HG02588 (cell line): ENCODE measurements at regions not wholly inside any gene's neighbourhood (a gene's known extent, or its start where the extent isn't known, plus 50 kb on each side); places are given as distances from the start of the nearest gene placed in this dataset.

Source experiments
- ATAC-seq: cut with Tn5 transposase; IDR thresholded peaks from one replicate; pipeline ENCODE4 v1.9.1; 2021; ENCODE audit warnings: mild to moderate bottlenecking, moderate library complexity; ENCODE audit not compliant: unreplicated experiment

GRCh38 chr1:168991667-168992475 lies 114.6 kb upstream of the ATP1B1 start:
- peak; percentile 50 for ATAC-seq

- no peak for ATAC-seq
These were observed 105.1 kb upstream of the ATP1B1 start for GRCh38 chr1:169001353-169001752.

GRCh38 chr1:169003864-169004516 lies 102.5 kb upstream of the ATP1B1 start:
- no peak for ATAC-seq

- ATAC-seq, result no peak
These were observed 100.7 kb upstream of the ATP1B1 start for GRCh38 chr1:169005776-169006175.

DNA sequence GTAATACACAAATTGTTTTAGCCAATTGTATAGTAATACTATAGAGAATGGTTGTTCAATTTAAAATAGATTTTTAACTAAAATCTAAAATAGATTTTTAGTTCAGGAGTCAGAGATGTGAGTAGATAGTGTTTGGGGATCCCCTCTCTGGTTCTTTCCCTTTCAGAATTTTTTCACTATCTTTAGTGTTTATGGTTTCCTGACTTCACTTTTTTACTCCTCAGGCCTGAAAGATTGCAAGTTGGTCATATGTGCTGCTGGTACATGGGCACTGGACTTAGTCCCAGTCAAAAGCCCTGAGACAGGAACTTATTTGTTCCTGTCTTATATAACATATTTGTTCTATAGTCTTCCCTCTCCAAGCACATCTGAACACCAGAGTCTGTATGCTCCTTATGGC lies 96.8 kb upstream of the ATP1B1 start:
- peak; percentile 38 for ATAC-seq

DNA sequence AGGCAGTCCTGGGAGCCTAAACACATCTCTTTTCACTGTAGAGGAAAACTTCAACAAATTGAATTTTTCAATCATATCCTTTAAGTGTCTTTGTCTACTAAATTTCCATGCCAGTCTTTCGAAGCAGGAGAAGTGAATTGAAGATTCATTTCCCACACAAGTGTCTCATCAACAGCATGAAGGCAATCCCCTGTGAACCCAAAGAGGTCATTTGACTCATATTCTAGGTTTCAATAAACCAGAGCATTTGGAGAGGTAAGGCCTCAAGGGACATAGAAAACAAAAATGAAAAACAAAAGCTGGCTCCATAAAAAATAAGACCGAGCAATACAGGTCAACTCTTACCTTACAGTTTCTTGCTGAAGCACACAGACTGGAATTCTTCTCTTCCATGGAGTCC lies 94.1 kb upstream of the ATP1B1 start:
- peak; percentile 72 for ATAC-seq

DNA sequence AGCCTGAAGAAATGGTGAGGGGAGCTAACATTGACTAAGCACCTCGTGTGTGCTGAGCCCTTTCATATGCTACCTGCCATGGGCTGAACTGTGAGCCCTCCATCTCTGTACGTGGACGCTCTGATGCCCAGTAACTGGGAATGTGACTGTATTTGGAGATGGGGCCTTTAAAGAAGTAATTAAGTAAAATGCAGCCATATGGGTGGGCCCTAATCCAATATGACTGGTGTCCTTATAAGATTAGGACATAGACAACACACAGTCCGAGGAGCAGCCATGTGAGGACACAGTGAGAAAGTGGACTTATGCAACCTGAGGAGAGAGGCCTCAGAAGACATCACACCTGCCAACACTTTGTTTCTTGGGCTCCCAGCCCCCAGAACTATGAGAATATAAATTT lies 92.7 kb upstream of the ATP1B1 start:
- no peak for ATAC-seq

DNA sequence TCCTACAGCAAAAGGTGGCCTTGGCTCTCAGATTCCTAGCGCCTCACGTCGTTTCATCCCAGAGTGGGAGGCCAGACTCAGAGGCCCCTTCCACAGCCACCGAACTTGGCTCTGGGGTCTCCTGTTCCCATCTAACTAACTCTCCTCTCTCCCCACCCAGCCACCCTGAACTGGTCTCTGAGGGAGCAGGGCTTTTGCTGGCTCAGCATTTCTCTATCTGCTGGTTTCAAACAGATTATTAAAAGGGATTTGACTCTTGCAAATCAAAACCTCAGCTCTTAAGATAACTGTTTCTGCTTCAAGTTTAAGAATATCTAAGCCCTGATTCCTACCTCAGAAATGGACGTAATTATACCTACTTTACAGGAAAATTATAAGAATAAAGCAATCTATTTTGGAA lies 91.0 kb upstream of the ATP1B1 start:
- no peak for ATAC-seq

DNA sequence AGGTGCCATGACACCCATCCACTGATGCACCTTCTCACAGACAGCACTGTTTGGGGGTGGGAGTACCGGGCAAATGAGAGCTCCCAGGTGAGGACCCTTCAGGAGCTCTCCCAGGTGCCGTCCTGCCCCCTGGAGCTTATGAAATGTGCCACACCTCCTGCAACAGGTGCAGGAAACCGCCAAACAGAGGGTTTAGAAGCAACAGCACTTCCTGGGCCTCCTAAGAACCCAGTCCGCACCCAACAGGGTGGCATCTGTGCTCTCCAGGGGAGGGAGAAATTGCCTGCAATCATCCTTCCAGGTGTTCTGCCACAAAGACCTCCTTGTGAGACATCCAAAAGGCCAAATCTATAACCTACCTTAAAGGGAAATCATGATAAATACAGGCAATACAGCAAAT lies 87.7 kb upstream of the ATP1B1 start:
- no peak for ATAC-seq

DNA sequence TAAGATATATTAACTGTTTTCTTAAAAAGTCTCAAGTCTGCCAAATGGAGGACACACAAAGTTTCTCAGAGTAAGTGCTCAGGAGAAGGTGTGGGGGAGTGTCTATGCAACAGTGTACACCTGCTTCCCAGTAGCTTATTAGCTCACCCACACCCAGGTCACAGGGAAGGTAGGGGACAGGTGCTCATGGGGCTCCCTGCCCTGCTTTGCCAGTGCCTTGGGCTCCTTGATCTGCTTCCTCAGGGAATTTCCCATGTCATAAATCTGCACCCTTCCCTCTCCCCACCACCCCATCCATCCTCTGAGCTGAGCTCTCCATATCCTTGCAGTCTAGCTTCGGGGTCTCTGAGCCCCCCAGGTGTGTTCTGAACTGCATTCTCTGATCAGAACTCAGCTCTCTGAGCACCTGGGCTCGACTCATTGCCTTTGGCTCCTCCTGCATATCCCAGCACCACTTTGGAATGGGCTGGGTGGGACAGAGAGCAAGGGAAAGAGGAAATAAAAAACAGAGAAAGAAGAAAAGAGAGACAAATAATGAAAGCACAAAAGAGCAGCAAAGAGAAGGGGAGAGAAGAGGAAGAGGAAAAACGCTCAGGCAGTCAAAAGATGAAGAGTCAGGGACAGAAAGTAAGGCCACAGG lies 87.0 kb upstream of the ATP1B1 start:
- no peak for ATAC-seq

DNA sequence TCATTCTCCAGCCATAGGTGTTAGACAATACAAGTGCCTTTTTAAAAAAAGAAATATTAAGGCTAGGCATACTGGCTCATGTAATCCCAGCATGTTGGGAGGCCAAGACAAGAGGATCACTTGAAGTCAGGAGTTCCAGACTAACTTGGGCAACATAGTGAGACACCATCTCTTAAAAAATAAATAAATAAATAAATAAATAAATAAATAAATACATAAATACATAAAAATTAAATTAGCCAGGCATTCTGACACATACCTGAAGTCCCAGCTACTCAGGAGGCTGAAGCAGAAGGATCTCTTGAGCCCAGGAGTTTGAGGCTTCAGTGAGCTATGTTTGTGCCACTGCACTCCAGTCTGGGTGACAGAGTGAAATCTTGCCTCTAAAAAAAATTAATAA lies 85.8 kb upstream of the ATP1B1 start:
- no peak for ATAC-seq

GRCh38 chr1:169022648-169023047 lies 83.8 kb upstream of the ATP1B1 start:
- no peak for ATAC-seq

- no peak for ATAC-seq
These were observed 82.2 kb upstream of the ATP1B1 start for GRCh38 chr1:169024255-169024654.

DNA sequence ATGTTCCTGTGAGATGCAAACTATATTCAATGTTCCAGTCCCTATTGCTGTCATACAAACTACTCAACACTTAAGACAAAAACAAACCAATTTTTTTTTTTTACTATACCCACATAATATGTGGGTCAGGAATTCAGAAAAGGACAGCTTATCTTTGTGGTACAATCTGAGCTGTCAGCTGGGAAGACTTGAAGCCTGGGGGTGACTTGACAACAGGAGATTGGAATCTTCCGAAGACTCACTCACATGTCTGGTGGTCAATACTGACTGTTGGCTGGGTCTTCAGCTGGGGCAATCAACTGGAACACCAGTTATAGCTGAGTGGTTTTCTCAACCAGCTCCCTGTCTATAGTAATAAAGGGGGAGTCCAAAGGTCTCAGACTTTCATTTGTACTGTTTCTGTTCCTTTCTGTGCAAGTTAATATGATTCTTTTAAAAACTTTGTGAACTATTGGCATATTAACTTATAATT lies 81.7 kb upstream of the ATP1B1 start:
- ATAC-seq, result peak; percentile 93

DNA sequence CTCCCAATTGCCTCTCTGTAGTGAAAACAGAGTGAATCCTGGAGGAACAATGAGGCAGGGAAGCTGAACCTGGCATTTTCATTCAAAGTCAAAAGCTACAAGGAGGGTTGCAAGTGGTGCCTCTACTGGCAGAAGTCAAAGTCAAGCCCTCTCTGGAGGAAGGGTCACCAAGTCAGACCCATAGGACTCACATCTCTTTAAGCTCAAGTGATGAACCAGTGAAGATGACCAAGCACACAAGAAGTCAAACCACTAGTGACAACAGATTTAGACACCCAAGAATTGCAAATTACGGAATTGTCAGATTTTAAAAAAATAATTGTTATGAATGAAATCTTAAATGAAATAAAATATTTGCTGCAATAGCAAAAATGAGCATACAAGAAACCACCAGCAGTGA lies 81.1 kb upstream of the ATP1B1 start:
- no peak for ATAC-seq

DNA sequence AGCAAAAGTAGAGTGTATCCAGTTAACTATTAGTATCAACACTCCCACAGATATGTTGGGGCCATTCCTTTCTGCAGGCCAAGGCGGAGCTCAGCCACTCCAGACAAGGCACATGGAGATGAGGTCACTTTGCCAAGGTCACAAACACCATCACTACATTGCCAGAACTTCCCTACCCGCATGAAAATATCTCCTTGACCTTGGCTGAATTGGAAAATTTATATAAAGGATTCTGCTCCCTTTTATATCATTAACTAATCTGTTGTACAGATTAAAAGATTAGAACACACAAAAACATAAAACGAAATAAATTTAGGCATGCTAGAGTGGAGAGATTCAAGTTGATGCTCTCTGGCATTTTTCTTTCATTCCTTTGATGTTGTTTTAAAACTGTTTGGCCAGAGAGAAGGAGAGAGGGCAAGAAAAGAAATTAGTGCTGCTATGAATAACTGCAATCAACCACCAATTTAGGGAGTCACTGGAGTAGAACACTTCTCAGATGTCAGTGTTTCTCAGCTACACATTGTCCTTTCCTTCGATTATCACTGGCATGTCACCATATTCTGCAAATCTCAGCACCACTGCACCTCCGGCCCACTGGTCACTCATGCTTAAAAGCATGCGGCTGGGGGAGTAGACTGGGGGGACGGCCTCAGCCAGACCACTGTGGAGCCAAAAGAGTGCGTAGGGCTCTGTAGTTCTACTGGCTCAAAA lies 78.7 kb upstream of the ATP1B1 start:
- ATAC-seq, result no peak

- no peak for ATAC-seq
These were observed 74.8 kb upstream of the ATP1B1 start for GRCh38 chr1:169031566-169032224.

DNA sequence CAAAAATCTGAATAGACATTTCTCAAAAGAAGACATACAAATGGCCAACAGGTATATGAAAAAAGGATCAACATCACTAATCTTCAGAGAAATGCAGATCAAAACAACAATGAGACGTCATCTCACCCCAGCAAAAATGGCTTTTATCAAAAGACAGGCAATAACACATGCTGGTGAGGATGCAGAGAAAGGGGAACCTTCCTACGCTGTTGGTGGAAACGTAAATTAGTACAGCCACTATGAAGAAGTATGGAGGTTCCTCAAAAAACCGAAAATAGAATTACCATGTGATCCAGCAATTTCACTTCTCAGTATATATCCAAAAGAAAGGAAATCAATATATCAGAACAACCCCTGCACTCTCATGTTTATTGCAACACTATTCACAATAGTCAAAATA lies 65.1 kb upstream of the ATP1B1 start:
- no peak for ATAC-seq

GRCh38 chr1:169042377-169042776 lies 64.1 kb upstream of the ATP1B1 start:
- ATAC-seq, result no peak

DNA sequence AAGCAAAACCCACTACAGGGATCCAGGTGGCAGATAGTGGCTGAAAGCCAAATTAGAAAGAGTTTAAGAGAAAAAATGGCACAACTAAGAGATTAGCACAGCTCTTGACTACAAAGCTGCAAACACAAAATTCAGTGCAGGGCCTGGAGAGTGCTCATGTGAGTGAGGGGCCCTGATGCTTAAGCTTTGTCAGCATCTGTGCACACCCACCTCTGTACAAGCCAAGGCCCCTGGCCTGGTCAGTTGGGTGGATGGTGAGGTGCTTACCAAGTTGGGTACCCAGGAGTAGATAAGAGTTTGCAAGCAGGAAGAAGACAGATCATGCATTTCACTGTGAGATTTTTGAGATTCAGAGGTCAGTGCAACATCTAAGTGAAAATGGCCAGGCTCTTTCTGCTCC lies 62.7 kb upstream of the ATP1B1 start:
- ATAC-seq, result no peak

- ATAC-seq, result peak; percentile 90
These were observed 62.2 kb upstream of the ATP1B1 start for GRCh38 chr1:169044296-169044695.
